ENCODE measurements at regions not wholly inside any gene's neighbourhood (a gene's known extent, or its start where the extent isn't known, plus 50 kb on each side); places are given as distances from the start of the nearest gene placed in this dataset.

DNA sequence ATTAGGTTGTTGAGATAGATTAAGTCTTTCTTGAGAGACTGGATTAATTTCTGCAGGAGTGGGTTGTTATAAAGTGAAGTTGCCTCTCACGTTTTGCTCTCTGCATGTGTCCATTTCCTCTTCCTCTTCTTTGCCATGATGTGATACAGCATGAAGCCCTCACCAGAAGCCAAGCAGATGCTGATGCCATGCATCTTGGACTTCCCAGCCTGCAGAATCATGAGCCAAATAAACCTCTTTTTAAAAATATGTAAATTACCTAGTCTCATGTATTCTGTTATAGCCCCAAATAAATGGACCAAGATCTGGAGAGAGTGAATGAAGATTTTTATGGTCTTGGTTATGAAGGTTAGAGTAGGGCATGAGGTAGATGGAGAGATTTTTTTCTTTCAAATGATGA lies 111.6 kb upstream of the MAN1A1 start:
- TF ChIP-seq, protein P1, sequence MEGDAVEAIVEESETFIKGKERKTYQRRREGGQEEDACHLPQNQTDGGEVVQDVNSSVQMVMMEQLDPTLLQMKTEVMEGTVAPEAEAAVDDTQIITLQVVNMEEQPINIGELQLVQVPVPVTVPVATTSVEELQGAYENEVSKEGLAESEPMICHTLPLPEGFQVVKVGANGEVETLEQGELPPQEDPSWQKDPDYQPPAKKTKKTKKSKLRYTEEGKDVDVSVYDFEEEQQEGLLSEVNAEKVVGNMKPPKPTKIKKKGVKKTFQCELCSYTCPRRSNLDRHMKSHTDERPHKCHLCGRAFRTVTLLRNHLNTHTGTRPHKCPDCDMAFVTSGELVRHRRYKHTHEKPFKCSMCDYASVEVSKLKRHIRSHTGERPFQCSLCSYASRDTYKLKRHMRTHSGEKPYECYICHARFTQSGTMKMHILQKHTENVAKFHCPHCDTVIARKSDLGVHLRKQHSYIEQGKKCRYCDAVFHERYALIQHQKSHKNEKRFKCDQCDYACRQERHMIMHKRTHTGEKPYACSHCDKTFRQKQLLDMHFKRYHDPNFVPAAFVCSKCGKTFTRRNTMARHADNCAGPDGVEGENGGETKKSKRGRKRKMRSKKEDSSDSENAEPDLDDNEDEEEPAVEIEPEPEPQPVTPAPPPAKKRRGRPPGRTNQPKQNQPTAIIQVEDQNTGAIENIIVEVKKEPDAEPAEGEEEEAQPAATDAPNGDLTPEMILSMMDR (IDR thresholded peaks at IDR 0.05; ENCODE audit: low read depth, low read length, missing control alignments) = no peak
- no peak overlapping the region for H3K4me3 ChIP-seq (replicated peaks; ENCODE audit: low read depth, low read length)
- no peak for DNase-seq (ENCODE audit: extremely low read depth, low read depth)

DNA sequence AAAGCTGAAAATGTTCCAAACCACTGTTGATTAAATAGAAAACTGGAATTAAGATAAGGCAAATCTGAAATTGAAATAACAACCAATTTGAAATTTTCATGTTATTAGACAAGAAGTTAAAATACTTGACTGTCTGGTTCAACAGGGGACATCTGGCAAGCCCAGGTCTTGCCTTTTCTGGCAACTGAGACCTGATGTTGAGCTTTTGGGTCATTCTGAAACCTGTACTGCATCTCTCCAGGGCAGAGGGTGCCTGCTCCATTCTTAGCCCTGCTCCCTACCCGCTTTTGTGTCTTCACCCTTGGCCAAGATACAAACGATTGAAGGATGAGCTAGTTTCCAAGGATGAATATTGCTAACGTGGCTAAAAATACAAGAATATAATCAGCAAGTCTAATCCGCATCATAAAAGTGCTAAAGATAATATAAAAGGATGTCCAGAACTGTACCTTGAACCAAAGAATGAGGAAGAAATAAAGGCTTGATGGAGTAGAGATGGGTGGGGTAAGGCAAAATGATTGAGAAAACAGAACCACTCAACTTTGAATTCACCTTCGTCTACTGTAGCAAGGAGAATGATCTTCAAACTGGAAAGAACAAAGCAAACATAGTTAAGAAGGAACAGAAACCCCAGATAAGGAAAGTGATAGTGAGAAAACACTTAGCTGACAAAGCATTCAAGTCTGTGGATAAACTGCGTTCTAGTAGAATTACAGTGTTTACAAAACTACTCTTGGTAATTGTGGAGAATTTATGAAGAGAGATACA lies 109.8 kb upstream of the MAN1A1 start:
- TF ChIP-seq, protein P1 (IDR thresholded peaks at IDR 0.05; ENCODE audit: low read depth, low read length, missing control alignments) = no peak
- DNase-seq (ENCODE audit: extremely low read depth, low read depth) = no peak
- H3K4me3 ChIP-seq (replicated peaks; ENCODE audit: low read depth, low read length) = no peak overlapping the region

DNA sequence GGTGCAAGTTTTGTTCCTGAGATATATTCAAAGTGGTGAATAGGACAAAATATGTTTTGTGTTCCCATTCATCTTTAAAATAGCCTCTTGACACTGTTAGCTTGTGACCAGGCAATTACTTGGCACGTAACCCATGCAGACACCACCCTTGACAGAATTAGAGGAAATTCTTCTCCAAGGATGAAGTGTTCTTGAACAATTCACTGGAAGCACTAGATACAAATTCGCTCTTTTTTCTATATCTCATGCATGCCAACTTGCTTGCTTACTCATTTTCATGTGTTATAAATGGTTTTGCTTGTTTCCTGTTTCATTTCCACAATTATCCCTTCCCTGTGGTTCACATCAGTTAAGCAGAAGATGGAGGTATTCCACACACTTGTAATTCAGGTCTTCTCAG lies 105.2 kb upstream of the MAN1A1 start:
- no peak for DNase-seq (ENCODE audit: extremely low read depth, low read depth)

DNA sequence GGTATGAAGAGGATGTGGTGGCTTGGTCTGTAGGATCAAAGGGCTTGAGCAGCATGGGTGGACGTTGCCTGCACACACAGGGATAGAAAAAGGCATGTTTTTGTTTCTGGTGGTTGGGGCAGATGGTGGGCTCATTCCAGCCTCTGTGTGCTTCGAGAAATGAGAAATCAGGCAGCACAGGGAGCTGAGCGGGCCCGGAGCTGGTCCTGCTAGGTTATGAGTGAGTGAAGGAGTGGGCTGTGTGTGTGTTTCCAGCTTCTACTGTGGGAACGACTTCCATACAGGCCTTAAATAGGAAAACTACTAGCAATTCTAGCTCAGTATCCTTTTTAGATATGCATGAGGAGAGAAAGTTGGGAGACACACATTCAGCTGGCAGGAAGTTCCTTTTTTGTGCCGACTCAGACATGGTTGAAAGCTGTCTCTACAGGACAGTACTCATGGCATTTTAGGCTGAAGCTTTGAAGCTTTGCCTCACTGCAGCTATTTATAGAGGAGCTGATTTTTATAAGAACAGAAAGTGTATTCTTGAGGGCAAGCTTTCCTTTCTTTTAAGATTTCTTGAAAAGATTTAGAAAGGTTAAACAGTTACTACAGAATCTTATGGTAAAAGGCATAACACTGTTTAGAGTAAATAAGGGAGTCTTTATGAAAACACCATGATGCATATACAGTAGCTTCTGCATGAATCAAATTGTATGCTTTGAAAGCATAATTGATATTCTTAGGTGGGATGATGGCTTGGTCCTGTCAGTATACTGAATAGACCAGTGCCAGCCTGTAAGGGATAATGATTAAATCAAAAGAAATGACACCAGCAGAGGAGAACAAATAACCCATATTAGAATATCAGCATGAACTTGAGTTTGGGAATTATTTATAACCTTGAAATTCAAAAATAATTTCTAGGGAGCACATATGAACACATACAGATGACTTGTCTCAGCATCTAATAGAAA lies 104.0 kb upstream of the MAN1A1 start:
- DNase-seq (ENCODE audit: extremely low read depth, low read depth) = no peak
- H3K4me3 ChIP-seq (replicated peaks; ENCODE audit: low read depth, low read length) = no peak overlapping the region
- TF ChIP-seq, protein P1 (IDR thresholded peaks at IDR 0.05; ENCODE audit: low read depth, low read length, missing control alignments) = no peak

More for the DNA sequence above, 105.2 kb upstream of the MAN1A1 start:
- TF ChIP-seq, protein P1 (IDR thresholded peaks at IDR 0.05; ENCODE audit: low read depth, low read length, missing control alignments) = no peak
- H3K4me3 ChIP-seq (replicated peaks; ENCODE audit: low read depth, low read length) = no peak overlapping the region

DNA sequence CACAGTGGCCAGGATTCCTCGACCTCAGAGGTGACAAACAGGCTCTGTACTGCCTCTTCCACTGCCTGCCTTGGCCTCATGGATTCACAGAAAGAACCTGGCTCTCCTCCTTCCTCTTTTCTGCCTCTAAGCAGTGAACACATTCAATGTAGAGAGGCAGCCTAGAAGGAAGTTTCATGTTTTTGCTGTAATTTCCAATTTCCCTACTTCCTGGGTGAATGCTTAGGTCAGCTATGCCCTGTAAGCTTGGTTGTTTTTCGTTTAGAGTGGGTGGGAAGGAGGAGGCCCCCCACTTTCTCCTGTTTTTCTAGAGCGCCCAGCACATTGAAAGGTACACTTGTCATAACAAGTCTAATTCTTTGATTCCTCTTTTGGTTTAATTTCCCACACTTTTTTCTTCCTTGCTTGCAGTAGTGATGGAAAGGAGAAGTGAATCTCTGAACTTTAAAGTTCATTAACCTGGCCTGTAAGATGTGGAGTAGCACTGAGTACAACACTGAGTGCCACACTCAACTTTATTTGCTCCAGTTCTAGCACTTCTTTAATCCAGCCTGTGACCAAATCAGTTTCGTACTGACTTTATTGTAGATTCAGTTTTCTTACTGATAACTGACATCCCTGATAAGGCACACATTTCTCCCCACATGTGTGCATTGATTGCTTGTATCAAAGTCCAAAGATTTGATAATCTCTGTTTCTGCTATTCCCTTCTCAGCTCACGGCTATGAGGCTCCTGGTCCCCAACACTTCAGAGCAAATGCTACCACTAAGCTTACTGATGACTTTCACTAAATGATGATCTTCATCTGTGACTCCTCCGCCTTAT lies 100.0 kb upstream of the MAN1A1 start:
- H3K4me3 ChIP-seq (replicated peaks; ENCODE audit: low read depth, low read length) = no peak overlapping the region
- DNase-seq (ENCODE audit: extremely low read depth, low read depth) = no peak
- TF ChIP-seq, protein P1 (IDR thresholded peaks at IDR 0.05; ENCODE audit: low read depth, low read length, missing control alignments) = no peak

DNA sequence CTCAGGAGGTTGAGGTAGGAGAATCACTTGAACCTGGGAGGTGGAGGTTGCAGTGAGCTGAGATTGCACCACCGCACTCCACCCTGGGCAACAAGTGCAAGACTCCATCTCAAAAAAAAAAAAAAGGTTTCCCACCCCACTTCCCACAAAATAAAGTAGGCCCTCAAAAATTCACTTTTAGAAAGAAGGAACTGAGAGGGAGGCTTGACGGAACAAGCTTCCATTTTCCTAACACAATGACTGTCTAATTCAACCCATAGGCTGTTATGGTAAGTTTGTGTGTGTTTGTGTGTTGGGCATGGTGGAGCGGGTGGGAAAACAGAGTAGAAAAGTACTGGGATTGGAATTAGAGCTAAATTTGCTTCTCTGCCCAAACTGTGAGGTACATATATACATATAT lies 98.4 kb upstream of the MAN1A1 start:
- DNase-seq (ENCODE audit: extremely low read depth, low read depth) = no peak
- TF ChIP-seq, protein P1 (IDR thresholded peaks at IDR 0.05; ENCODE audit: low read depth, low read length, missing control alignments) = no peak
- H3K4me3 ChIP-seq (replicated peaks; ENCODE audit: low read depth, low read length) = no peak overlapping the region
